ENCODE measurements at regions not wholly inside any gene's neighbourhood (a gene's known extent, or its start where the extent isn't known, plus 50 kb on each side); places are given as distances from the start of the nearest gene placed in this dataset.

GRCh38 chr7:155980841-155981240 is 168.6 kb upstream of the SHH start:
- TF ChIP-seq SUZ12 (IDR thresholded peaks at IDR 0.05; ENCODE audit: extremely low read depth, insufficient read depth, insufficient read length), result no peak
- no peak for TF ChIP-seq YY1 (IDR thresholded peaks at IDR 0.05; ENCODE audit: insufficient read depth, insufficient read length)
- TF ChIP-seq ZNF274 (IDR thresholded peaks at IDR 0.05; ENCODE audit: low read depth, low read length), result no peak
